GM12878 (cell line): ENCODE measurements at regions not wholly inside any gene's neighbourhood (a gene's known extent, or its start where the extent isn't known, plus 50 kb on each side); places are given as distances from the start of the nearest gene placed in this dataset.

Source experiments
- EGR1 ChIP-seq, 2 experiments: IDR thresholded peaks; 1 replicate in 1 of 2; 2 replicates in 1 of 2; pipeline ENCODE4 v1.6.1; 2011 to 2012; ENCODE audit warnings: low read depth in 2 of 2, low read length in 2 of 2, borderline replicate concordance in 1 of 2, mild to moderate bottlenecking in 1 of 2, moderate library complexity in 1 of 2
- GABPA ChIP-seq: IDR thresholded peaks from 2 replicates; pipeline ENCODE4 v1.6.1; 2014; ENCODE audit warnings: antibody characterized with exemption, low read depth, mild to moderate bottlenecking, inconsistent platforms

- no peak for TF ChIP-seq GABPA
- no peak for TF ChIP-seq EGR1 (IDR thresholded peaks at IDR 0.05; ENCODE audit: borderline replicate concordance in 1 of 2, low read depth in 2 of 2, low read length in 2 of 2)
Observed at GRCh38 chr3:181330257-181330656, 340.7 kb upstream of the DNAJC19 start.
